SK-N-SH treated with all-trans-retinoic acid at 6 μM for 48 hours (cell line): ENCODE measurements at regions not wholly inside any gene's neighbourhood (a gene's known extent, or its start where the extent isn't known, plus 50 kb on each side); places are given as distances from the start of the nearest gene placed in this dataset.

ENCODE experiments used
- SNAI2 ChIP-seq: fragments of 250-450 bp; sonication (Bioruptor Pico); IDR thresholded peaks from 2 replicates; pipeline ENCODE4 v1.5.0; 2020; ENCODE audit warnings: mild to moderate bottlenecking, moderate library complexity
- ZFP30 ChIP-seq: fragments of 450-650 bp; formaldehyde crosslinking; IDR thresholded peaks from 2 replicates; pipeline ENCODE4 v1.5.0; 2022; ENCODE audit warnings: mild to moderate bottlenecking, moderate library complexity
- TF ChIP-seq, protein P1 (sequence below): fragments of 250-450 bp; sonication (Bioruptor Pico); IDR thresholded peaks from 2 replicates; pipeline ENCODE4 v1.5.0; 2020; ENCODE audit warnings: mild to moderate bottlenecking, moderate library complexity
- TF ChIP-seq, protein P2 (sequence below): fragments of 250-450 bp; sonication (Bioruptor Pico); IDR thresholded peaks from 2 replicates; pipeline ENCODE4 v1.8.0; 2020; ENCODE audit warnings: mild to moderate bottlenecking, moderate library complexity, borderline replicate concordance

DNA sequence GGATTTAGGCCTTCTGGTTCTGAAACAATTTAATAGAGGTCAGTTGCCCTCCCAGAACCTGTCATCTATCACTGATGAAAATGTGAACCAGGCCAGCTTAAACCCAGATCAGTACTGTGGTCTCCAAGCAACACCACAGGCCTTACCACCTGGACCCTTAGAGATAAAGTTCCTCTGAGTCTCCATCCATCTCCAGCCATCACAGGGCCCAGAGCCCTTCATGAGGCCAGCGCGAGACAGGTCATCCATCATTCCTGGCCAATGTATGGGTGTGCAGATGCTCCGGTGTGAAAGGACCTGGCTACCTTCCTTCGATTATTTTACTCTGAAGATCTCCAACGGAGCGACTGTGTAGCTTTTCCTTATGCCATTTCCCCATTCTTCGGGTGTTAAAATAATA lies 322.7 kb upstream of the SOX11 start:
- TF ChIP-seq ZFP30 (CRISPR knock-in tag), result no peak
- TF ChIP-seq, protein P1, sequence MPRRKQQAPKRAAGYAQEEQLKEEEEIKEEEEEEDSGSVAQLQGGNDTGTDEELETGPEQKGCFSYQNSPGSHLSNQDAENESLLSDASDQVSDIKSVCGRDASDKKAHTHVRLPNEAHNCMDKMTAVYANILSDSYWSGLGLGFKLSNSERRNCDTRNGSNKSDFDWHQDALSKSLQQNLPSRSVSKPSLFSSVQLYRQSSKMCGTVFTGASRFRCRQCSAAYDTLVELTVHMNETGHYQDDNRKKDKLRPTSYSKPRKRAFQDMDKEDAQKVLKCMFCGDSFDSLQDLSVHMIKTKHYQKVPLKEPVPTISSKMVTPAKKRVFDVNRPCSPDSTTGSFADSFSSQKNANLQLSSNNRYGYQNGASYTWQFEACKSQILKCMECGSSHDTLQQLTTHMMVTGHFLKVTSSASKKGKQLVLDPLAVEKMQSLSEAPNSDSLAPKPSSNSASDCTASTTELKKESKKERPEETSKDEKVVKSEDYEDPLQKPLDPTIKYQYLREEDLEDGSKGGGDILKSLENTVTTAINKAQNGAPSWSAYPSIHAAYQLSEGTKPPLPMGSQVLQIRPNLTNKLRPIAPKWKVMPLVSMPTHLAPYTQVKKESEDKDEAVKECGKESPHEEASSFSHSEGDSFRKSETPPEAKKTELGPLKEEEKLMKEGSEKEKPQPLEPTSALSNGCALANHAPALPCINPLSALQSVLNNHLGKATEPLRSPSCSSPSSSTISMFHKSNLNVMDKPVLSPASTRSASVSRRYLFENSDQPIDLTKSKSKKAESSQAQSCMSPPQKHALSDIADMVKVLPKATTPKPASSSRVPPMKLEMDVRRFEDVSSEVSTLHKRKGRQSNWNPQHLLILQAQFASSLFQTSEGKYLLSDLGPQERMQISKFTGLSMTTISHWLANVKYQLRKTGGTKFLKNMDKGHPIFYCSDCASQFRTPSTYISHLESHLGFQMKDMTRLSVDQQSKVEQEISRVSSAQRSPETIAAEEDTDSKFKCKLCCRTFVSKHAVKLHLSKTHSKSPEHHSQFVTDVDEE (CRISPR knock-in tag), result no peak
- TF ChIP-seq, protein P2, sequence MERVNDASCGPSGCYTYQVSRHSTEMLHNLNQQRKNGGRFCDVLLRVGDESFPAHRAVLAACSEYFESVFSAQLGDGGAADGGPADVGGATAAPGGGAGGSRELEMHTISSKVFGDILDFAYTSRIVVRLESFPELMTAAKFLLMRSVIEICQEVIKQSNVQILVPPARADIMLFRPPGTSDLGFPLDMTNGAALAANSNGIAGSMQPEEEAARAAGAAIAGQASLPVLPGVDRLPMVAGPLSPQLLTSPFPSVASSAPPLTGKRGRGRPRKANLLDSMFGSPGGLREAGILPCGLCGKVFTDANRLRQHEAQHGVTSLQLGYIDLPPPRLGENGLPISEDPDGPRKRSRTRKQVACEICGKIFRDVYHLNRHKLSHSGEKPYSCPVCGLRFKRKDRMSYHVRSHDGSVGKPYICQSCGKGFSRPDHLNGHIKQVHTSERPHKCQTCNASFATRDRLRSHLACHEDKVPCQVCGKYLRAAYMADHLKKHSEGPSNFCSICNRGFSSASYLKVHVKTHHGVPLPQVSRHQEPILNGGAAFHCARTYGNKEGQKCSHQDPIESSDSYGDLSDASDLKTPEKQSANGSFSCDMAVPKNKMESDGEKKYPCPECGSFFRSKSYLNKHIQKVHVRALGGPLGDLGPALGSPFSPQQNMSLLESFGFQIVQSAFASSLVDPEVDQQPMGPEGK (CRISPR knock-in tag), result no peak
- no peak for TF ChIP-seq SNAI2
